DMS79 treated with DMSO at 0.1 percent for 48 hours (cell line): ENCODE measurements at regions not wholly inside any gene's neighbourhood (a gene's known extent, or its start where the extent isn't known, plus 50 kb on each side); places are given as distances from the start of the nearest gene placed in this dataset.
"Not testable (repeated sequence)": the region's sequence is repeated elsewhere in the genome, so short reads cannot be mapped to it uniquely, and the experiment has no call there.

Experiments
- DNase-seq: peaks from one replicate; lab custom pipeline; 2025; lab: John Stamatoyannopoulos, UW

DNA sequence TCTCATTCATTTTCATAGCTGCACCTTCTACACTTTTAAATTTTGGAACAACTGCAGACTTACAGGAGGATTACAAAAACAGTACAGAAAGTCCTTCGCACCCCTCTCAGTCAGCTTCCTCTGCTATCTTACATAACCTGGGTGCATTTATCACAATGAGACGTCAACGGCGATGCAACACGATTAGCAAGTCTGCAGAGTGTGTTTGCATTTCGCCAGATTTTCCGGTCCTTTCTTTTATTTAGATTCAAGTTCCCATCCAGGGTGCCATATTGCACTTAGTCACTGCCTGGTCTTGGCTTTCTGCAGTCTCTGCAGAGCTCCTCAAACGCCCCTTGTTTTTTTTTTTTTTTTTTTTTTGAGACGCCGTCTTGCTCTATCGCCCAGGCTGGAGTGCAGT is 85.9 kb downstream of the ASMT start:
- no peak for DNase-seq

DNA sequence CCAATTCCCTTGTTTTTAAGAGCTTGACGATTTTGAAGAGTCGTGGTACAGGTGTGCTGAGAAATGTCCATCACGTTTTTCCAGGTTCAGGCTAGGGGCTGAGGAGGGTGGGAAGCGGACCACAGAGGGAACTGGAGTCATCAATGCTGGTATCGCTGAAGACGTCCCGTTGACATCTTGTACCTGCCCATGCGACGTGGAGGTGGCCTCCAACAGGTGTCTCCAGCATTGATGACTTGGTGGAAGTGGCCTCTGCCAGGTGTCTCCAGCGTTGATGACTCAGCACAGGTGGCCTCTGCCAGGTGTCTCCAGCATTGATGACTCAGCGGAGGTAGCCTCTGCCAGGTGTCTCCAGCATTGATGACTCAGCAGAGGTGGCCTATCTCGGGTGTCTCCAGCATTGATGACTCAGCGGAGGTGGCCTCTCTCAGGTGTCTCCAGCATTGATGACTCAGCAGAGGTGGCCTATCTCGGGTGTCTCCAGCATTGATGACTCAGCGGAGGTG is 86.6 kb downstream of the ASMT start:
- not testable (repeated sequence) for DNase-seq

DNA sequence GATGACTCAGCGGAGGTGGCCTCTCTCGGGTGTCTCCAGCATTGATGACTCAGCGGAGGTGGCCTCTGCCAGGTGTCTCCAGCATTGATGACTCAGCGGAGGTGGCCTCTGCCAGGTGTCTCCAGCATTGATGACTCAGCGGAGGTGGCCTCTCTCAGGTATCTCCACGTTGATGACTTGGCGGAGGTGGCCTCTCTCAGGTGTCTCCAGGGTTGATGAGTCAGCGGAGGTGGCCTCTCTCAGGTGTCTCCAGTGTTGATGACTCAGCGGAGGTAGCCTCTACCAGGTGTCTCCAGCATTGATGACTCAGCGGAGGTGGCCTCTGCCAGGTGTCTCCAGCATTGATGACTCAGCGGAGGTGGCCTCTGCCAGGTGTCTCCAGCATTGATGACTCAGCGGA is 87.3 kb downstream of the ASMT start:
- not testable (repeated sequence) for DNase-seq

DNA sequence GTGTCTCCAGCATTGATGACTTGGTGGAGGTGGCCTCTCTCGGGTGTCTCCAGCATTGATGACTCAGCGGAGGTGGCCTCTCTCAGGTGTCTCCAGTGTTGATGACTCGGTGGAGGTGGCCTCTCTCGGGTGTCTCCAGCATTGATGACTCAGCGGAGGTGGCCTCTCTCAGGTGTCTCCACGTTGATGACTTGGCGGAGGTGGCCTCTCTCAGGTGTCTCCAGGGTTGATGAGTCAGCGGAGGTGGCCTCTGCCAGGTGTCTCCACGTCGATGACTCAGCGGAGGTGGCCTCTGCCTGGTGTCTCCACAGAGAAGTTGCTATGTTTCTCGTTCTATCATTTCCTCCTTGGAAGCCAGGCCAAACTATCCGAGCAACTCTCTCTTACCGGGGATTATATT is 87.7 kb downstream of the ASMT start:
- not testable (repeated sequence) for DNase-seq

DNA sequence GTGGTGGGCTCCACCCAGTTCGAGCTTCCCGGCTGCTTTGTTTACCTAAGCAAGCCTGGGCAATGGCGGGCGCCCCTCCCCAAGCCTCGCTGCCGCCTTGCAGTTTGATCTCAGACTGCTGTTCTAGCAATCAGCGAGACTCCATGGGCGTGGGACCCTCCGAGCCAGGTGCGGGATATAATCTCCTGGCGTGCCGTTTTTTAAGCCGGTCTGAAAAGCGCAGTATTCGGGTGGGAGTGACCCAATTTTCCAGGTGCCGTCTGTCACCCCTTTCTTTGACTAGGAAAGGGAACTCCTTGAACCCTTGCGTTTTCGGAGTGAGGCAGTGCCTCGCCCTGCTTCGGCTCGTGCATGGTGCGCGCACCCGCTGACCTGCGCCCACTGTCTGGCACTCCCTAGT is 94.4 kb downstream of the ASMT start:
- DNase-seq: not testable (repeated sequence)

DNA sequence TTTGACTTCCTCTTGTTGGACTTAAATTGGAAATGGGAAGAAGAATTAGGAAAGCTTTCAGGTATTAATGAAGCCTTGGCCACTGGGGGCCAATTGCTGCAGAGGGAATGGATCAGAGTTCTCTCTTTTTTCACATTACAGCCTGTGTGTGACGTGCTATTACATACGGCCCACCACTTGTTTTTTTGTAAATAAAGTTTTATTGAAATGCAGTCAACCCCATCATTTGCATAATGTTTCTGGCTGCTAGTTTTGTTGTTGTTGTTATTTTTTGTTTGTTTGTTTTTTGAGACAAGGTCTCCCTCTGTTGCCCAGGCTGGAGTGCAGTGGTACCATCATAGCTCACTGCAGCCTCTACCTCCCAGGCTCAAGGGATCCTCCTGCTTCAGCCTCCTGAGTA is 98.4 kb downstream of the ASMT start:
- no peak for DNase-seq

DNA sequence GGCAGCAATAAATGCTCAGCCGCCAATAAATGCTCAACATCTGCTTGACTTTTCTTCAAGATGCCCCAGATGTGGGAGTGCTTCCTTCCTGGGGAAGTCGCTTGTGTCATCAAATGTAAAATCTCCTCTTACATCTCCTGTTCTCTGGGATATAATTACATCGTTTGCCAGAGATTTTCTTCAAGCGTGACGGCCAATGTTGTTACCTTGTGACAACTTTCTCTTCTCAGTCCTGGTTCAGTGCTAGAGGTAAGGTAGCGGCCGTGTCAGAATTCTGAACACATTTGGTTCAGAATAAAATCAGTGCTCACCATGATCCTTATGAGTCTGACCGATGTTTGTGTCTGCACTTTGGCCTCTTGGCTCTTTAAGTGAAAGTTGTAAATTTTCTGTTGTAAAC is 102.5 kb downstream of the ASMT start:
- no peak for DNase-seq

DNA sequence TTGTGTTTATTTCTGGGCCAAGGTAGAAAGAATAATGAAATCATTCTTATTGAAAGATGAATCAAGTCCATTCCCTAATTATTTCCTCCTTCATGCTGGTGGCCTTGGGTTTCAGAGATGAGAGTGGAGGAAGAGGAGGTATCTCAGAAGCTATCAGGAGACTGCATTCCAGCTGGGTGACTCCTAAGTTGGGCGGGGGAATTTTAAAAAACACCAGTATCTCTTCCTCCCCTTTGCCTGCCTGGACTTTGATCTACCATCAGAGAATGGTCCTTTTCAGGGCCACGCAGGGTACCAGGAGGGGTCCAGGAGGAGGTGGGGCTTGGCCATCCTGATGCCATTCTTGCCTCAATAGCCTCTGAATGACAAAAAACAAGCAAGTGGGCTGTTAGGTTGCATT is 104.4 kb downstream of the ASMT start:
- no peak for DNase-seq

DNA sequence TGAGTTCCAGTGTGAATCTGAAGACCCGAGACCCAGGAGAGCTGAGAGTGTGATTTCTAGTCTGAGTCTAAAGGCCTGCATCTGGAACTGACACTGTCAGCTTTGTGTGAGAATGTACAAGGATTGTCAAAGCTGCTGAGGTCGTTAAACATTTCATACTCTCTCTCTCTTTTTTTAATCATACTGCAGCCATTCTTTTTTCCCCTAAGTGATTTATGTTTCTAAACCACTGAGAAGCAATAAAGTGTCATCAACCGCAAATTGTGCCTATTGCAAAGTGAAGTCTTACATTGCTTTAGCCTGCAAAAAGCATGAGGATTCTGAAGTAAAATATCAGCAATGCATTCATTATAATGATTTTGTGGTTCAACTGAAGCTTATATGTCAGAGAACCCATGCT is 106.0 kb downstream of the ASMT start:
- DNase-seq: no peak

DNA sequence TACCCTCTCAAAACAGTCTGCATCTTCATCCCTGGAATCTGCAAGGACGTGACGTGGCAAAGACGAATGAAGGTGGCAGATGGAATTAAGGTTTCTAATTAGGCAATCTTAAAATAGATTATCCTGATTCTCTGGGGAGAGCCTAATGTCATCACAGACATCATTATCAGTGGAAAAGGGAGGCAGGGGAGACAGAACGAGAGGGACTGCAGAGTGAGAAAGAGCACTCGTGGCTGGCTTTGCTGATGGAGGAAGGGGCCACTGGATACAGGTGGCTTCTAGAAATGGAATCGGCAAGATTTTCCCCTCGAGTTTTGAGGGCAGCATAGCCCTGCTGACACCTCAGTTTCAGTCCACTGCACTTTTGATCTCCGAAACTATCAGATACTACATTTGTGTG is 110.6 kb downstream of the ASMT start:
- DNase-seq: no peak

DNA sequence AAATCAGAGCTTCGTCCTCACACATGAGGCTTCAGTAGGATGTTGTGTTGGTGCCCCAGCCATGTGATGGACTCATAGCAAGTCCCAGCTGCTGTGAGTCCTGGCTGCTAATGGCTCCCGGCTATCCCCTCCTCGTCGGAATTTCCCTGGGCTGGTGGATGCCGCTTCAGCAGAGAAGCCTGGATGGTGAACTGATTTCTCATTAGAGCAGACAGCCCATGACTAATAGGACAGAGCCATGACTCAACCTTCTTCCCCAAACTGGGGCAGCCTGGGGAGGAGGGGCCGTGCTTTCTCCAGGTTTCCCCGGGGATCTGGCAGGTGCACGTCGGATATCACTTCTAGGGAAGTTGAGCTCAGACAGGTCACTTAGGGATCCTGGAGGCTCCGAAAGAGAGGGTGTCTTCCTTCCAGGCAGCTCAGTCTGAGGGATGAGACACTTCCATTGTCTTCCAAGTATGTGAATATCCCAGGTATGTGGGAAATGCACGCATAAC is 112.7 kb downstream of the ASMT start:
- no peak for DNase-seq

DNA sequence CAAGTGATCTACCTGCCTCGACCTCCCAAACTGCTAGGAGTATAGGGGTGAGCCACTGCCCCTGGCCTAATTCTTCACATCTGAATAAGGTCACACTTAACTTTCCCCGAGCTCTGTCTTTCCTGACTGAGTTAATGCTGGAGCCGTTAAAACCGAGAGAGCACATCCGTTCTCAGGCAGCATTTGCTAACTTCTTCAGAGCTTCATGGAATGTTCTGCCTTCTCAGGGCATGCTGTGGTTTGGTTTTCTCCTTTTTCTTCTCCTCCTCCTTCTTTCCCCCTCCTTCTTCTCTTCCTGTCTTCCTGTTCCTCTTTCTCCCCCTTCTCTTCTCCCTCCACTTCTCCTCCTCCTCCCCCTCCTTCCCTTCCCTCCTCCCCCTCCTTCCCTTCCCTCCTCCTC is 119.9 kb downstream of the ASMT start:
- no peak for DNase-seq

DNA sequence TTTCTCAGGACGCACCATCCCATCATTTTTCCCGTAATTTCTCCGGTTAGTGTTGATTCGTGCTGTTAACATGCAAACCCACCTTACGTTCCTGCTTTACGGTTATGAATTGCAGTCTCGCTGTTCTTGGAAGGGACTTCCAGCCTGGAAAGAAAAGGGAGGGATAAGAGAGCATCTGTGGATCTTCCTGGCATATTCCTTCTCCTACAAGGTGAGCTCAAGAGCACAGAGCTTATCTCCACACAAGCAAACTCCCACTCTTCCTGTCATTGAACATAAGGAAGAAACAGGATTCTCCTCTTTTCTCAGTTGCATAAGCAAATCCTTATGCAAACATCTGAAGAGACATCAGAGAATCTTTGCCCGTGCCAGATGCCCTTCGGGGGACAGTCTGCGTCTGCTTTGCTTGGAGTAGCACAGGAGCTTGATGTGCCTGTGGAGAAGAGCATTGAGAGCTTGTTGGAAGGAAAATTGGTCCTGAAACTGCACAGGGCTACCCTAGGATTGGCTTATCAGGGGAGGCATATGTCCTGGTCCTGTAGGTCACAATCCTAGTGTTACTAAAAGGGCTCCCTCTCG is 127.0 kb downstream of the ASMT start:
- DNase-seq: no peak

DNA sequence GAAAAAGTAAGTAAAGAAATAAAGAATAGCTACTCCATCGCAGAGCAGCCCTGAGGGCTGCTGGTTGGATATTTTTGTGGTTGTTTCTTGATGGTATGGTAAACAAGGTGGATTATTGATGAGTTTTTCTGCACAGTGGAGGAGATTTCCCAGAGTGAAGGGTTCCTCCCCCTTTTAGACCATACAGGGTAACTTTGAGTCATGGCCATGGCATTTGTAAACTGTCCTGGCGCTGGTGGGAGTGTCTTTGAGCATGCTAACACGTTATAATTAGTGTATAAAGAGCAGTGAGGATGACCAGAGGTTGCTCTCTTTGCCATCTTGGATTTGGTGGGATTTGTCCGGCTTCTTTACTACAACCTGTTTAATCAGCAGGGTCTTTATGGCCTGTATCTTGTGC is 128.2 kb downstream of the ASMT start:
- no peak for DNase-seq

DNA sequence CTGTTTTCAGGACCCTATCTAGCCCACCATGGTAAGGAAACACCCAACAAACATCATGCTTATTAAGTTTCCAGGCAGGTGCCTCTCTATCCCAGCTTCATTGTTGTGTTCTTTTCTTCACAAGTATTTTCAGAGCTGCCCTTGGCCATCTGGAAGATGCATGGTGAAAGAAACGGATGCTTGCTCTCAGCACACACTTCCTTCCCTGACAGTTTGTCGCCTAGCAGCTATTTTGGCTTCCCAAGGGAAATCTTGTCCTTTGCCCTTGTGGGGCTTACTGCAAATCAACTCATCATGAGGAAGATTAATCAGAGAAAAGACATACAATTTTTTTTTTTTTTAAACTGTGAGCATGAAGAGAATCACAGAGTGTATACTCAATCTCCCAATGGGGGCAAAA is 128.8 kb downstream of the ASMT start:
- DNase-seq: no peak

DNA sequence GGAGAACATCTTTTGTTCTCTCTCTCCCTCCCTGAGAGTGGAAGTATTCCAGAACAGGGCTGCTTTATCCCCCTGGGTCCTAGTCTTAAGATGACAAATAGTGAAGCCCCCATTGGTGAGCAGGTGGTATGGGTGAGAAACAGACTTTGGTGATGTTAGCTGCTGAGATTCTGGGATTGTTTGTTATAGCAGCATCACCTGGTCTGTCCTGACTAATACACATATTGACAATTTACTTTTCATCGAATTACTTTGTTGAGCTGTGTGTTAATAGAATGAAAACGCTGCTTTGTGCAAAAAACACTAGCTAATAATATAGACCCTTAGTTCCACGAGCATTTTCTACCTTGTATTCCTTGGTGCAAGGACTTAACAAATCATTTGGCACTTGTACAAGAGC is 133.5 kb downstream of the ASMT start:
- DNase-seq: no peak

DNA sequence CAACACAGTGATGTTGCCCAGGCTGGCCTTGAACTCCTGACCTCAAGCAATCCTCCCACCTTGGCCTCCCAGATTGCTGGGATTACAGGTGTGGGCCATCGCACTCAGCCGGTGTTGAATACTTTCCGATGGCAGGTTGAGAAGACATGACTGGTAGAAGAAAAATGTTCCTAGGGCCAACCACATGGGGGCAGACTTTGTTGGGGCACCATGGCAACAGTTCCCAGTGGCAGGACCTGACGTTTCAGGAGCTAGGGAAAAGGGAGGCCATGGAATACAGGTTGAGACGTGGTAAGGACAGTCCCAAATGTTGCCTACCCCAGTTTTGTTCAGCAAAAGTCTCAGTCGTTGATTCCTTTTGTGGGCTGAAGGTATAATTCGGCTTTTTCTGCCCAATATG is 134.6 kb downstream of the ASMT start:
- no peak for DNase-seq

DNA sequence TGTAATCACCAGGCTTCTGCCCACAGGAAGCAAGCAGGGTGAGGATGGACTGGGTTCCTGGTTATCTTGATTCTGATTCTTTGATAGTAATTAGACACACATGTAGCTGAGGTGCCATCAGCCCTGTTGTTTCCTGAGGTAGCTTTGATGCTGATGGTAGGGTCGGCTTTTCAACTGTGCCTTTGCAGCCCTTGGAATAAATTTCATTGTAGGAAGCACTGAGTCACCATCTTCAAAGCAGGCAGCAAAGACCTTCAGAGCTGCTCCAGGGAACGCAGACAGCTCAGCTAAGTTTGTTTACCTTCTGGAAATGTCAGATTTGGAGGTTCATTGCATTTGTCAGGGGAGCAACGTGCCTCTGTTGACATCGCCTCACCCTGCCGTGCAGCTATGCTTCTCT is 135.4 kb downstream of the ASMT start:
- no peak for DNase-seq

DNA sequence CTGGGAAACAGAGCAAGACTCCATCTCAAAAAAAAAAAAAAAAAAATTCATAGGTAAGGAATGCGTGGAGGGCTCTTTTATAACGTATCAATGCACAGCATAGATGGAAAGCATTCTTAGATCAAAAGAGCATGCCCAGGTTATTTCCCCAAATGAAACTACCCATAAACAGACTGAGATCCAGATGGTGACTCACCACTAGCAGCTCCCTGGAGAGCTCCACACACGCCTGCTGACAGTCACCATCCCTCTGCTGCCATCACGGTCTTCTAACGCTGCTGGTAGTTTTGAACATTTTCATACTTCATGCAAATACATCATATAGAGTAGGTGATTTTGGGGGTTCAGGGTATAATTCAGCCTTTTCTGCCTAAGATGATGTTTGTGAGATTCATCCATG is 136.9 kb downstream of the ASMT start:
- no peak for DNase-seq

DNA sequence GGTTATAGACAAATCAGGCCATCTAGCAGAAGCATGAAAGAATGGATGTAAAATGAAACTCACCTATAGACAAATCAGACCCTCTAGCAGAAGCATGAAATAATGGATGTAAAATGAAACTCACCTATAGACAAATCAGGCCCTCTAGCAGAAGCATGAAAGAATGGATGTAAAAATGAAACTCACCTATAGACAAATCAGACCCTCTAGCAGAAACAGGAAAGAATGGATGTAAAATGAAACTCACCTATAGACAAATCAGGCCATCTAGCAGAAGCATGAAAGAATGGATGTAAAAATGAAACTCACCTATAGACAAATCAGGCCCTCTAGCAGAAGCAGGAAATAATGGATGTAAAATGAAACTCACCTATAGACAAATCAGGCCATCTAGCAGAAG is 137.9 kb downstream of the ASMT start:
- not testable (repeated sequence) for DNase-seq

DNA sequence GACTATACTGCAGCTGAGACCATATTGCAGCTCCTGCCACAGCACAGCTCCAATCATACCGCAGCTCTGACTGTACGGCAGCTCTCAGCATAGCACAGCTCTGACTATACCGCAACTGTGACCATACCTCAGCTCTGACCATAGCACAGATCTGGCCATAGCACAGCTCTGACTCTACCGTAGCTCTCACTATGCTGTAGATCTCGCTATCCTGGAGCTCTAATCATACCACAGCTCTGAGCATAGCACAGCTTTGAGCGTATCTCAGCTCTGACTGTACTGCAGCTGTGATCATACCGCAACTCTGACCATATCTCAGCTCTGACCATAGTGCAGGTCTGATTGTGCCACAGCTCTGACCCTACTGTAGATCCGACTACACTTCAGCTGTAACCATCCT is 139.2 kb downstream of the ASMT start:
- DNase-seq: no peak

DNA sequence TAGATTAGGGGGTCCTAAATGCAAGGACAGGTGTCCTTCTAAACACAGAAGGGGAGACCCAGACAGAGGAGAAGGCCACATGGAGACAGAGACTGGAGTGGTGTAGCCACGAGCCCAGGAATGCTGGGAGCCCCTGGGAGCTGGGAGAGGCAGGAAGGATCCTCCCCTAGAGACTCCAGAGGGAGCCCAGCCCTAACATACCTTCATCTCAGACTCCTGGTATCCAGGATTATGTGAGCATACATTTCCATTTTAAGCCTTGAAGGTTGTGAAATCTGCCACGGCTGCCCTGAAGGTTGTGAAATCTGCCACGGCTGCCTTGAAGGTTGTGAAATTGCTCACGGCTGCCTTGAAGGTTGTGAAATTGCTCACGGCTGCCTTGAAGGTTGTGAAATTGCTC is 148.4 kb downstream of the ASMT start:
- no peak for DNase-seq

DNA sequence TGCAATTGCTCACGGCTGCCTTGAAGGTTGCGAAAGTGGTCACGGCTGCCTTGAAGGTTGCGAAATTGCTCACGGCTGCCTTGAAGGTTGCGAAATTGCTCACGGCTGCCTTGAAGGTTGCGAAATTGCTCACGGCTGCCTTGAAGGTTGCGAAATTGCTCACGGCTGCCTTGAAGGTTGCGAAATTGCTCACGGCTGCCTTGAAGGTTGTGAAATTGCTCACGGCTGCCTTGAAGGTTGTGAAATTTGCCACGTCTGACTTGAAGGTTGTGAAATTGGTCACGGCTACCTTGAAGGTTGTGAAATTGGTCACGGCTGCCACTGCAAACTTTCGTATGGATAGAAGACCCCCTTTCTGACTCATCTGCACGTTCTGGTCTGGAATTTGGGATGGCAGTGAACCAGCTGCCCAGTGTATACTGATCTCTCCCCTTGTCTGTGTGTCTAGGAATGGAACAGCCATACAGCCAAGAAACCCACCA is 150.1 kb downstream of the ASMT start:
- not testable (repeated sequence) for DNase-seq

DNA sequence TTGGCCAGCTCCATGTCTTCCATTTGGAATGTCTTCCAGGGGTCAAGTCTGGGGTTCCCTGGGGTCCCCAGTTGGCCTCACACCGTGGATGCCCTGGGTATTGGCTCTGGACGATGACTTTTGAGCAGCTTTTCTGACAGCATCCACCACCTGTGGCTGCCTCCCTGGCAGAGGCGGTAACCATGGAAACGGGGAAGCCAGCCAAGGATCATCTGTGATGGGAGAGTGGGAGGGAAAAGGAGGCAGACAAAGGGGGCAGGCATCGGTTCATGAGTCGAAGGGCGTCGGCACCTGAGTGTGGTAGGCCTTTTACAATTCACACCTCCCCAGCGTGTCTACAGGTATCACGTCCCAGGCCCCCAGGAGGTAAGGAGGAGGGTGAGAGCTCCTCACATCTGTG is 152.2 kb downstream of the ASMT start:
- DNase-seq: no peak
